ENCODE measurements at regions not wholly inside any gene's neighbourhood (a gene's known extent, or its start where the extent isn't known, plus 50 kb on each side); places are given as distances from the start of the nearest gene placed in this dataset.

GRCh38 chr15:31248263-31248662 lies 78.4 kb upstream of the KLF13 start:
- DNase-seq: no peak

- DNase-seq: no peak
Observed at GRCh38 chr15:31248951-31249350, 77.7 kb upstream of the KLF13 start.

DNA sequence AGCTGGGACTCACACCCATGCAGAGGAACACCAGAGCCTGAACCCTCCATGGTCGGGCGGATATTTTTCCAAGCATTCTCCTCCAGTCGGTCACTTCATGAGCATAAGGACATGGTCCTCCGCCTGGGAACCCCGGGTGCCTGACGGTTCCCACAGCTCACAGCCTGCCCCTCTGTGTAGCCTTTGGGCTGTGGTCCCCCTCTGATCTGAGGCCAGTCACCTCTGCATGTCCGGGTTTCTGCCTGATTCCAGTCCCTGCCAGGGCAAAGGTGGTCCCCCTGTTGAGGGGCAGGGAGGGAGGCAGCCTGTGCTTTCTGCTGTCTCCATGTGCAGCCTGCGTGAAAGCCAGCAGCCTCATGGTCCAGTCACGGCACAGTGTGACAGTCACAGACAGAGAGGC lies 76.6 kb upstream of the KLF13 start:
- no peak for DNase-seq

DNA sequence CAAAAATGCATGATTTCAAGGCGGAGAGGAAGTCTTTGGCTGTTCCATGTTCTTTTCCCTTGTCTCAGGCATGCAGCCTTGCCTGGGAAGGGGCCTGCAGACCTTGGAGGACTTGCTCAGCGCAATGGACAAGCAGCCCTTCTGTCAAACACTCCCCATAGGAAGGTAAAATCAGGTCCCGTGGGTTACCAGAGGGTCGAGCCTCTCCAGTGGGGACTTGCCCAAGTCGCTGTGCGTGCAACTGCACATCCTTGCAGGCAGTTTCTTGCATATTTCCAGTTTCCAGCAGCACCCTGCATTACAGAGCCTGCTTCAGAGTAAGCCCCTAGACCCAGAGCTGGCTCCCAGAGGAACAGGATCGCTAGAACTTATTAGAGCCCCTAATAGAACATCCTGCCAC lies 75.5 kb upstream of the KLF13 start:
- no peak for DNase-seq

DNA sequence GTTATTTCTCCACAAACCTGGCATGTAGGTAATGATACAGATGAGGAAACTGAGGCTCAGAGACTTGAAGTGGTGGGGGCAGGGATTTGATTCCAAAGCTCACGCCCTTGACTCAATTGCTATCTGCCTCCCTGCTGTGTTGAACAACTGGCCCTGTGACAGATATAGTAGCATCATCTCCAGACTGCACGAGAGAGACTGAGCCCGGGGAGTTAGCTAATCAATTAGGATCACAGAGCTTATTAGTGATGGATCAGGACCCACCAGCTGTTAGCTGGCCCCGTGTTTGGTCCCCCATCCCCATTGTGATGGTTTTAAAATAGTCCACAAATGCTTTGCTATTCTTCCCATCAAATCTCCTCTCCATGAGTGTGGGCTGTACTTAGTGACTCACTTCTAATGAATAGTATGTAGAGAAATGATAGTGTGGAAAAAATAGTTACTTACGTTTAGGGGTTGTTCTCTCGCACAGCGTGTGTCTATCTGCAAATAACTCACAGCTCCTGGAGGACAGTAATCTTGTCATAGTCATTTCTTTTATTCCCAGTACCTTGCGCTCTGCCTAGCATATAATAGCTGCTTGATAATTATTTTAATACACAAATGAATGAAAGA lies 74.4 kb upstream of the KLF13 start:
- DNase-seq: no peak

DNA sequence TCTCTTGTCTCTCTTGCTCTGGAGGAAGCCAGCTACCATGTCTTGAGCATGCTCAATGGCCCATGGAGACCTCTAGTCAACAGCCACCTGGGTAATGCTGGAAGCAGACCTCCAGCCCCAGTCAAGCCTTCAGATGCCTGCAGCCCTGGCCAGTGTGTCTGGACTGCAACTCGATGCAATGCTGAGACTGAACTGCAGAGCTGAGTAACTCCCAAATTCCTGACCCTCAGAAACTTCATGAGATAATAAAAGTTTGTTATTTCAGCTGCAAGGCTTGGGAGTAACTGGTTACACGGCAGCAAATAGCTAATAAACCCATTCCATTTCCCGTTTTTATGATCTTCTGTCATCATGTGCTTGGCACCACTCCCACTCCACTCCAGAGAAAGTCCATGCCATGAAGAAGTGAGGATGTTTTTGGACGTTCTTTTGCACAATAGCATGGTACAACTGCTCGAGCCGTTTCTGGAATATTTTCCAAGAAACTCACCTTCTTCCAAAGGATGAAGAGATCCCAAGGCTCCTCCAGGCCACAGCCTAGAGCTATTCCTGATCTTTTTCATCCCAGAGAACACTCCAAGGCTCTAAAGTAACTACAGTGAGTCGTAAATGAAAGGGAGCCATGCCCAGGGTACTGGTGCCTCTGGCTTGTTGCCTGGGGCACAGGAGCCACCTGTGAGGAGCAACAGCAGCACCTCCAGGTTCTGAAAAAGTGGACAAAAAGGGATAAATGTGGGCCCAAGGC lies 72.0 kb upstream of the KLF13 start:
- no peak for DNase-seq

GRCh38 chr15:31255176-31255510 lies 71.5 kb upstream of the KLF13 start:
- DNase-seq: no peak

DNA sequence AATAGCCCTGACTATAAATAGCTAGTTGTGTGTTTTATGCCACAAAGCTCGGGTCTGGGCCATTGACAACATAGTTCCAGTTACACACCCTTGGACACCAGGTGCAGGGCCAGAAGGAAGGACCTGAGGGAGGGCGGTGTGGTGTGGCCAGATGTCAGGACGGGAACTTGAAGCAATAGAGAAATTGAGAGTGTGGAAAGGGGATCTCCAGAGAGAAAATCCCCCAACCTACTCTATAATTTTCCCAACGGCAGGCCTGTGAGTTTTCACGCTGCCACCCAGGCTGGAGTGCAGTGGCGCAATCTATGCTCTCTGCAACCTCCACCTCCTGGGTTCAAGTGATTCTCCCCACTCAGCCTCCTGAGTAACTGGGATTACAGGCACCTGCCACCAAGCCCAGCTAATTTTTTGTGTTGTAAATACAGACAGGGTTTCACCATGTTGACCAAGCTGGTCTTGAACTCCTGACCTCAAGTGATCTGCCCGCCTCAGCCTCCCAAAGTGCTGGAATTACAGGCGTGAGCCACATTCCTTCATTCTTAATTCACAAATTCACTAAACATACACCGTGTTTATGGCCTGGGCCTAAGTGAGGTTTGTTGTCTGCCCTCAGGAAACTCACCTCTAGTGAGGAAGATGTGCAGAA lies 70.8 kb upstream of the KLF13 start:
- DNase-seq: no peak

DNA sequence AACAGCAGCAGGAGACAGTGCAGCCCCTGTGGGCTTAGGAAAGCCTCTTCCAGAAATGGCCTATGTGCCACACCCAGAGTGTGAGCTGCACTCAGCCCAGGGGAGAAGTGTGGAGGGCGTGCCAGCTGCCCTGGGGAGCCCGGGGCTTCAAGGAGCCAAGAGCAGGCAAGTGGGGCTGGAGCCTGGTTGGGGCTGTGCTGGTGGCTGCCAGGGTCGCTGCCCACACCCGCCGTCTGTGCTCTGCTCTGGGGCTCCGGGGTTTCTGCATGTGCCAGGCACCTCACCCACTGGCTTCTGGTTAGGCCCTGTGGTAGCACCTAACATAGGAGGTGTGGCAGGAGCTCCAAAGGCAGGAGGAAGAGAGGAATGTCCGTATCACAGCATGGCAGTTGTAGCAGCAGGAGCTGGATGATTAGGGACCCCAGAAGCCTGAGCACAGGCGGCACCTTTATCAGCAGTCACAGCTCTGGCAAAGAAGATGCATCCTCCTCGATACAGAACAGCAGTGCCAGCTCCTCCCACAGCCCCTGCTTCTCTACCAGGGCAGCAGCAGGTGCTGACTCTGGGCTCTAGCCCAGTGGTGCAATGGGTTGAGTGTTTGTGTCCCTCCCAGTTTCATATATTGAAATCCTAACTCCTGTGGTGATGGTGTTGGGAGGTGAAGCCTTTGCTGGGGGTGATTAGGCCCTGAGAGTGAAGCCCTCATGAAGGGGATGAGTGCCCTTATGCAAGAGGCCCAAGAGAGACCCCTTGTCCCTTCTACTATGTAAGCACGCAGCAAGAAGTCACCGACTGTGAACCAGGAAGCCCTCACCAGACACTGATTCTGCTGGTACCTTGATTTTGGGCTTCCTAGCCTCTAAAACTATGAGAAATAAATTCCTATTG lies 70.0 kb upstream of the KLF13 start:
- DNase-seq: no peak

GRCh38 chr15:31257286-31257685 lies 69.3 kb upstream of the KLF13 start:
- no peak for DNase-seq

- no peak for DNase-seq
Observed at GRCh38 chr15:31258260-31258659, 68.4 kb upstream of the KLF13 start.

- DNase-seq: no peak
Observed at GRCh38 chr15:31259562-31260252, 66.9 kb upstream of the KLF13 start.

- no peak for DNase-seq
Observed at GRCh38 chr15:31260646-31261265, 65.9 kb upstream of the KLF13 start.

- DNase-seq: no peak
Observed at GRCh38 chr15:31261266-31262142, 65.1 kb upstream of the KLF13 start.

GRCh38 chr15:31262143-31262530 lies 64.5 kb upstream of the KLF13 start:
- DNase-seq: no peak

GRCh38 chr15:31262901-31263671 lies 63.5 kb upstream of the KLF13 start:
- DNase-seq: no peak

DNA sequence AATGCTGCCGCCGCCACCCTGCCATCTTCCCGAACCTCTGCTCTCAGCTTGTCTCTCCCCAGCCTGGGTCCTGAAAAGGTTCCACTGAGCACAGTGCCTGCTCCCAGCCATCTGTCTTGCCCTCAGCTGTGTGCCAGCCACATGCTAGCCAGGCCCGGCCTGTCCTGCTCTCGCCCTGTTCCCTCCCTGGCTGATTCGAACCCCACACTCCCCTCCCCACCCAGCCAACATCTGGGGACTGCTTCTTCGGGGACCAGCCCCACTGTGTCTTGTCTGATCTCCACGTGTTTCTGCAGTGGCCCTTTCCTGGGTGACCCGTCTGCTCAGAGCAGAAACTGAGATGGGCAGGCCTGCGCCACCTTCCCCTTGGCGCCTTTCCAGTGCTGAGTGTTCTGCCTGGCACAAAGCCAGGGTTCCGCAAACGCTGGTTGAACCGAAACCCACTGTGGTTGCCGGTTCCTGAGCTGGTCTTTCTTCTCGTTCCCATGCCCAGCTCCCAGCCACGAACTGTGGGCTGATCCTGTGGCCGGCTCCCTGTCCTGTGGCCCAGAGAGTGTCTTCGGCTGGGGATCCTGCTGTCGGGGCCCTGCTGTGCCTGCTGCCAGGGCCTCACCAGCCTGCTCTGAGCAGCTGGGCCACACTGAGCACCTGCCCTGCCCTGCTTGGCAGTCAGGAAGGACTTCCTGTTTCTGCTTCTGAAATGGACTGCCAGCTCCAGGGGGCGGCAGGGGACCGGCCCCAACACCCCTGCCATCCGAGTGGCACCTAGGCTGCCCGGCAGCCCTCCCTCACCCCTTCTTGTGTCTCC lies 62.7 kb upstream of the KLF13 start:
- DNase-seq: no peak

DNA sequence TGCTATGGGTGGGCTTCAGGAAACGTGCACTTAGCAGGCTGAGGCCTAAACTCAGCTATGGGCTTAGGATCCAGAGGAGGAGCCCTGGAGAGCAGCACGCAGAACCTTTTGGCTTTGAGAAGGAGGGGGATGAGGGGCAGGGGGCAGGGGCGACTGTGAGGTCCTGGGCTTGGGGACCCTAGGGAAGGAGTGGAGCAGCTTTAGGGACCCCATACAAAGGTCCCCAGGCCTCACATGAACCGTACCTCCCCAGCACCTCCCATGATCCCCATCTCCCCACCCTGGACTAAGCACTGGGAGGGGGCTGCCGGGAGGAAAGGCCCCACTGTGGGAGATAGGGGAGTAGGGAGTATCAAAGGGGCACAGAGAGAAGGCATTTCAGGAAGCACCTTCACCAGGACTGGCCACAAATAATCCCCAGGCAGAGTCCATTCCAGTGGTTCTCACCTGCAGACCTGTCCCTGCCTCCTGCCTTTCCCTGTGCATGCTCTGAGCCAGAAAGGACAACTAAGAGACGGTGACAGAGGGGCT lies 62.0 kb upstream of the KLF13 start:
- no peak for DNase-seq

All from NCI-H526 treated with DMSO at 0.1 percent for 48 hours (cell line).